ENCODE measurements at regions not wholly inside any gene's neighbourhood (a gene's known extent, or its start where the extent isn't known, plus 50 kb on each side); places are given as distances from the start of the nearest gene placed in this dataset.
"Not testable (repeated sequence)": the region's sequence is repeated elsewhere in the genome, so short reads cannot be mapped to it uniquely, and the experiment has no call there.

DNA sequence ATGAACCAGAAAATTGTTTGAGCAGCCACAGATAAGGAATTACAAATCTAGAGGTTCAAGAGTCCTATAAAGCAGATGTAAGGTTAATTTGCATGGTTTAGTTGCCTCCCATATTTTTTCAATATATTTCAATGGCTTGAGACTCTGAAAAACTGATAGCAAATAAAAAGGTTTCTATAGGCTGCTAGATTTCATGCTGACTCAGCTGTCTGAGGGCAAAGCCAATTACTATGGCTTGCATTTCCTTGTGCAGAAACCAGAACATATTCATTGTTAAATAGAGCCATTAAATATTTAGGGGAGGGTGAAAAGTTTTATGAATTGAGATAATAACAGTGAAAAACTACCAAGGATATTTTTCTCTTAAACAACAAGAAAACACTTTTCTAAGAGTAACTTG, 278.1 kb upstream of the CADM2 start:
- FAIRE-seq: no peak

- FAIRE-seq: no peak
These were observed 275.3 kb upstream of the CADM2 start for GRCh38 chr3:84683493-84683892.

DNA sequence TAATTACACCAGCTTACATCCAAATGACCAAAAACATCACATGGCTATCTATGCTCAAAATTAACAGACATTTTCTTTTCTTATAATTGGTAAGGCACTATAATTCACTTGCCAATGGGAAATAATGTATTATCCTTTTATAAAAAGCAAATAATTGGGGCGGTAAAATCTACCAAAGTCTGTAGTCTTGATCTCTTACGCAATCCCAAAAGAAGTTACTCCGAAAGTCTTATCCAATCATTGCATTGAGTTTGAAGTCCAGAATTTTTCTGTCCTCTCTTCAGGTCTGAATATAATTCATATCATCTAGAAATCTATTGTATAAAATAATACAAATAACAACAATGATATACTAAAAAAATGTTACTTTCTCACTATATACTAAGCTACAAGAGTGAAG, 273.3 kb upstream of the CADM2 start:
- FAIRE-seq: no peak

GRCh38 chr3:84692261-84692660, 266.5 kb upstream of the CADM2 start:
- no peak for FAIRE-seq

DNA sequence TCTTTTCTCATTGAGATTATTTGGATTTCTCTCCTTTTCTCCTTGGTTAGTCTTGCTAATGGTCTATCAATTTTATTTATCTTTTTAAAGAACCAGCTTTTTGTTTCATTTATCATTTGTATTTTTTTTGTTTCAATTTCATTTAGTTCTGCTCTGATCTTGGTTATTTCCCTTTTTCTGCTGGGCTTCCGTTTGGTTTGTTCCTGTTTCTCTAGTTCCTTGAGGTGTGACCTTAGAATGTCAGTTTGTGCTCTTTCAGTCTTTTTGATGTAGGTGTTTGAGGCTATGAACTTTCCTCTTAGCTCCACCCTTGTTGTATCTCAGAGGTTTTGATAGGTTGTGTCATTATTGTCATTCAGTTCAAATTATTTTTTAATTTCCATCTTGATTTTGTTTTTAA, 248.5 kb upstream of the CADM2 start:
- FAIRE-seq: not testable (repeated sequence)

DNA sequence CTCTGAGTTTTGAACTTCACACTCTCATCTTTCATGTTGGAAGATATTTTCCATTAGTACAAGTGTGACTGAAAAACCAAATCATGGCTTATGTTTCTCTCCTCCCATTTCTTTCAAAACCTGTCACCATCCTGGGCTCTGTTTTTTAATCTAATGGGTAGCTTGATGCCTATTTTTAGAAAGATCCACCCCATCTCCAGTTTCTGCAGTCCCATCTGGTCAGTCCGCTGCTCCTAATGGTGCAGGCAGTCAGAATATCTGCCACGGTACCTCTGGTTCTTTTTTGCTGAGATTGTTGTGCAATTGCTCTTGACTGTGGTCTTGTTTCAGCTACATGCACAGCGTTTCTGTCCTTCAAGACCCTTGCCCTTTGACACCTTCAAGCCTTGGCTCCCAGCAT, 240.9 kb upstream of the CADM2 start:
- FAIRE-seq: no peak

DNA sequence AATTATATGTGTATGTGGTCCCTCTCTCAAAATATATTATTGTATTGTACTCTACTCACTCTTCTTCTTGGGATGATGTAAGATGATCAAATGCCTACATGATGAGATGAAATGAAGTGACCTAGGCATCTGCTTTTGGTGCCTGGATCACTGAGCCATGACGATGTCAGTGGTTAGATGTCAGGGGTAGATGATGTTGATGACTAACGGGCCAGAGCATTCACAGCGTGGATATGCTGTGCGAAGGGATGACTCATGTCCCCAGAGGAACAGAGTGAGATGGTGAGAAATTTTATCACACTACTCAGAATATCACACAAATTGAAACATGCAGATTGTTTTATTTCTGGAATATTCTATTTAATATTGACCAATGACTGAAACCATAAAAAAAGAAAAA, 233.9 kb upstream of the CADM2 start:
- no peak for FAIRE-seq

- FAIRE-seq: no peak
These were observed 231.2 kb upstream of the CADM2 start for GRCh38 chr3:84727616-84728015.

- FAIRE-seq: not testable (repeated sequence)
These were observed 224.1 kb upstream of the CADM2 start for GRCh38 chr3:84734731-84735130.

DNA sequence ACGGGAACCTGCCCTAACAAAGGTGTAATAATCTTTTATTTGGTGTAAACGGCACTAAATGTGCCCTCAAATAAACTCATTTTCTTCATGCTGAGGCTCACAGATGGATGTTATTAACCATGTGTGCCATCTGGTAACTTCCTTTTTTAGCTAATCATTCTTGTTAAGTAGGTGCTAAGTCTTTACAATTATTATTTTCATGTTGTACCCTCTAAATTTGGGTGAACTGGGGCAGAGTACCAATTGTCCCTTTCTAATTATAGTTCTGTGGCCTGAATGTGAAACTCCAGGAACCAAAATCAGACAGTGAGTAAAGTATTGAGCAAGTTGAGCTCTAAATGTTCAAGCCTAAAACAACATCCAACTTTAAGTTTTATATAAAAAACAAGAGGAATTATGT, 220.7 kb upstream of the CADM2 start:
- FAIRE-seq: no peak

GRCh38 chr3:84742915-84743425, 215.8 kb upstream of the CADM2 start:
- FAIRE-seq: no peak

- FAIRE-seq: no peak
These were observed 214.7 kb upstream of the CADM2 start for GRCh38 chr3:84744130-84744529.

- FAIRE-seq: no peak
These were observed 202.9 kb upstream of the CADM2 start for GRCh38 chr3:84755860-84756259.

DNA sequence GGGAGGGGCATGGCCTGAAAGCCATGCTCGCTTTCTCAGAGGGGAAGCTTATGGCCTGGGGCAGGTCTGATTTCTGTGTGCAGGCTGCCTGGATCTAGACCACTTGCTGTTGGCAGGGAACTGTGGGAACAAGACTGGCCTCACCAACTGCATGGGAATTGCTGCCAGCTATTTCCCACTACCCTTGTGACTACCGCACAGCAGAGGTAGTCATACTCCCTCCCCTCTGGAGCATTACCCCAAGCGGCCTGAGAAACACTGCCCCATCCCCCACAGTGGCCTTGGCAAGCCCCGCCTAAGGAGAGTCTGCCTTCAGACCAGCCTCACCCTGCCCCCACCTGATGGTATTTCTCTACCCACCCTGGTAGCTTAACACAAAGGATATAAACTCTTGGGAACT, 199.4 kb upstream of the CADM2 start:
- FAIRE-seq: no peak

DNA sequence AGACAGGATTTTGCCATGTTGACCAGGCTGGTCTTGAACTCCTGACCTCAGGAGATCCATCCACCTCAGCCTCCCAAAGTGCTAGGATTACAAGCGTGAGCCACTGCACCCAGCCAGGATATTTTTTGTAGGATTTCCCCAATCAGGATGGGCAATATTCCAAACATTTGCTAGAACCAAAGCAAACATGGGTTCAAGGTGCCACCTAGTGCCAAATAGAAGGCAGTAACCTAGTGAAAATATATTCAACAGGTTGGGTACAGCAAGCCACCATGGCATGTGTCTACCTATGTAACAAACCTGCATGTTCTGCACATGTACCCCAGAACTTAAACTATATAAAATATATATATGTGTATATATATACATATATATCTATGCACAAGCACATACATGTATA, 185.9 kb upstream of the CADM2 start:
- no peak for FAIRE-seq

- FAIRE-seq: no peak
These were observed 175.5 kb upstream of the CADM2 start for GRCh38 chr3:84783281-84783680.

- FAIRE-seq: no peak
These were observed 168.8 kb upstream of the CADM2 start for GRCh38 chr3:84789961-84790360.

GRCh38 chr3:84806958-84807357, 151.8 kb upstream of the CADM2 start:
- no peak for FAIRE-seq

- no peak for FAIRE-seq
These were observed 138.7 kb upstream of the CADM2 start for GRCh38 chr3:84820126-84820525.

- FAIRE-seq: no peak
These were observed 137.9 kb upstream of the CADM2 start for GRCh38 chr3:84820906-84821305.

DNA sequence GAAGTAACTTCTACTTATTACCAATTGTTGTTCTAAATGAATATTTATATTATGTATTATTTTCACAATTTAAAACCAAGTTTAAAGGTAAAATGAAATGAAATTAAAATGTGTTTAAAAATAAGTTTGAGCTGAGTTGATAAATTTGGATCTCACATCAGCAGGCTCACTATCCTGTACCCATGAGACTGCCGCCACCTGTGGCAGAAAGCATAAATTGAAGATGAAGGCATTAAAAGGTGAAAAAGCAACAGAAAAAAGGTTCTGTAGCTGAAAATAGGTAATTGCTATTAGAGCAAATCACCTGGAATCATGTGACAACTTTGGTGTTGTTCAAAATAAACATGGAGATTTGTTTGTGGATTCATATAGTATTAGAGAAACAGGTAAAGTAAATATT, 133.0 kb upstream of the CADM2 start:
- FAIRE-seq: no peak

DNA sequence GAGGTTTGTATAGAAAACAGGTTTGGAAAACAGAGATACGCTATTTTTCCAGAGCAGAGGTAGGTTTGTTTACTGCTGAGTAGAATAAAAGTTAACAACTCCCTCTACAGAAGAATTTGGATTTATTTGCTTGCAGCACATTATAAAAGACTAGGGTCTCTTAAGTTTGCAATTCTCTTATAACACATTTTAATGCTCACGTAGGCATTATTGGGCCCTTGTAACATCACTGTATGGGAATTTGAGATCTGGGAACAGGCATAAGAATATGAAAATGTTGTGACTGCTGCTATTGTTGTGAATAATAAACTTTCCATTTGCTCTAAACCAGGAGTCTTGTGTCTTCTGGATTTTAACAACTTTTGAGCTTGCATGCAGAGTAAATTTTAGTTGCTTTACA, 128.3 kb upstream of the CADM2 start:
- no peak for FAIRE-seq

- no peak for FAIRE-seq
These were observed 123.4 kb upstream of the CADM2 start for GRCh38 chr3:84835366-84835765.

DNA sequence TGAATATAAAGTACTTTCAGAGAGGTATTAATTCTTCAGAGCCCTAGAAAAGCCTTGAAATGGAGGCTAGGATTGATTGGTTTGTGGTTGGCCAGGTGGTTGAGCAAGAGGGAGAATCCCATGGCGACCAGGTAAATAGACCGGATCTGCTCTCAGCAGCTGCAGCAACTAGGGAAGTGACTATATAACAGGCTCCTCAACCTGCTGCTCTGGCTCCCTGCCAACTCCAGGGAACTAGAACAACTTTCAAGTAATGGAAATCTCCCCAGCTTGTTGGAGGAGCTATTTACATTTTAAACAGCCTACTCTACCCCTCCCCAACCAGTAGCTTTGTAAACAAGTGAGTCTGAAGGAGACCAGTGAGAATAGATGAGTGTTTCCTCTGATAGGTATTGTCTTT, 121.8 kb upstream of the CADM2 start:
- FAIRE-seq: no peak

GRCh38 chr3:84877092-84877491, 81.7 kb upstream of the CADM2 start:
- FAIRE-seq: no peak

DNA sequence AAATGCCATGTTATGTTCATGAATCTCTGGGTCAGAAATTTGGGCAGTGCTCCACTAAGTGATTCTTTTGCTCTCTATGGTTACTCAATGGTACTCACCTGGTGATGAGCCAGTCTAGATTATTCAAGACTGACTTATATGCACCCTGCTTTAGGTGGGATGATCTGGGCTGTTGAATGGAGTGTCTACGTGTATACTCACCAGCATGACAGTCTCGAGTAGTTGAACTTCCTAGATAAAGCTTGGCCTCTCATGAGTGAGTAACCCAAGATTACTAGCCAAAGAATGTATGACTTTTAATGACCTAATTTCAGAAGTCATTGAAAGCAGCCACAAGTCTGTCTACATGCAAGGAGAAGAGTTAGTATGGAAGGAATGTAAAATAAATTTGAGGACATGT, 77.5 kb upstream of the CADM2 start:
- no peak for FAIRE-seq
